Fibroblast of skin of scalp (primary cell): ENCODE measurements at regions not wholly inside any gene's neighbourhood (a gene's known extent, or its start where the extent isn't known, plus 50 kb on each side); places are given as distances from the start of the nearest gene placed in this dataset.

ENCODE experiments used
- DNase-seq: peaks from one replicate; pipeline ENCODE4 v3.0.0-alpha.2; 2013

DNA sequence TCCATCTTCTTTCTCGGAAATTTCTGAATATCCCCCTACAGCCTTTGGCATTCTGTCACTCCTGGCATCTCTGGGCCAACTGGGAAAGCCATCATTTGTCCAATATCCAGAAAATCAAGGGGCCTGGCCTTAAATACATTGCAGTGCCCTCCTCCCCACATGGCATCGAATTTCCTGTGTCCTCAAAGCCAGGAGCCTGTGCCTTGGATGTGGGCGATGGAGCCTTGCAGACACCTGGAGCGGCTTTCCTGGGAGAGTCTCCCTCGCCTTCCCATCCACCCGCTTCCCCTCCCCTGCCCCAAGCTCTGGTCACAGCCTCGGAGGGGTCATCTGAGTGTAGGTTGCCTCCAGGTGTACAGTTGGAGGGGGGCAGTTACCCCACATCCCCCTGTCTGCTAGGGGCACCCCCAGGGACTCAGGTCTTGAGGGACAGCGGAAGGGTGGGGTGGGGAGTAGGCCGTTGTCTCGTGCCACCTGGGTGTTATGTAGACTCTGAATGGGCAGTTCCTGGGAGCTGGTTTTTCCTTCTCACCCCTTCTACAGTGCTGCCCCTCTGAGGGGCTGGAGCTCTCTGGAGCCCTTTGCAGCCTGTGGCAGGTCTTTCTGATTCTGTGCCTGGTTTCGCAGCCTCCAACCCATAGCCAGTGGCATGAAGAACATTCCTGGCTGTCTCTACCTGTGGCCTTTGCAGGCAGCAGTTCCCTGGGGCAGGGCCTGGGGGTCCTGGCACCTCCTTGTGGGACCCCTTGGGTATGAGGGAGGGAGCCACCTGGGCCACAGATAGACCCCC is 239.8 kb downstream of the SEC14L1 start:
- no peak for DNase-seq

DNA sequence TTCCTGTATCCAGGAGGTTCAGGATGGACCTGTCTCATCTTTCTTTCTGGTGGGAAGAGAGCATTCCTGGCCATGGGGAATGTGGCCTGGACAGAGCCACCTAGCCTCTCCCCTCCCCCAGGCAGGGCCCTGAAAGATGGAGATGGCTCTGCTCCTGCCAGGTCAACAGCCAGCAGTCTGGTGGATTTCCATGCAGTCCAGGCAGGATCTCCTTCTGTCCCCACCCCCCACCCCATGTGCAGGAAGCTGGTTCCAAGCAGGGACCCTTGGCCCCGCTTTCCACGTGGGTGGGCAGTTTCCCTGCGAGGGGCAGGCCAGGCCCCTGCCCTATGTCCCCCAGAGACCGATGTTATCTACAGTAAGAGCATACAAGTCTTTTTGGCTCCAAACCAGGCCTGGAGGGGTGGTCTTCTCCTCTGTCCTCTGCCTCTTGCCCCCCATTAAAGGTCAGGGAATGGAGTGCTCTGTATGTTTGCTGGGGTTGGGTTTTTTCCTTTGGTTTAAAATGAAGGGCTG is 240.5 kb downstream of the SEC14L1 start:
- no peak for DNase-seq

DNA sequence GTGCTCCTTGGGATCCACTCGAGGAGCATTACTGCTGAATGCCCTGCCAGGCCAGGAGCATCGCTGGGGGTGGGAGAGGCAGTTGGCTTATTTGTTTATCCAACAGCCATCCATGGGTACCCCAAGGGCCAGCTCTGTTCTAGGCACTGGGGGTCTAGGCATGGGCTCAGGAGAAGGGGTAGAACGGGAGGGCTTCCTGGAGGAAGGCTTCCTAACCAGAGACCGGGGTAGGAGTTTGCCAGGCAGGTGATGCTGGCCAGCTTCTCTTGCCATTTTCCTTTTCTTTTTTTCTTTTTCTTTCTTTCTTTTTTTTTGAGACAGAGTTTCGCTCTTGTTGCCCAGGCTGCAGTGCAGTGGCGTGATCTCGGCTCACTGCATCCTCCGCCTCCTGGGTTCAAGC is 241.0 kb downstream of the SEC14L1 start:
- no peak for DNase-seq

DNA sequence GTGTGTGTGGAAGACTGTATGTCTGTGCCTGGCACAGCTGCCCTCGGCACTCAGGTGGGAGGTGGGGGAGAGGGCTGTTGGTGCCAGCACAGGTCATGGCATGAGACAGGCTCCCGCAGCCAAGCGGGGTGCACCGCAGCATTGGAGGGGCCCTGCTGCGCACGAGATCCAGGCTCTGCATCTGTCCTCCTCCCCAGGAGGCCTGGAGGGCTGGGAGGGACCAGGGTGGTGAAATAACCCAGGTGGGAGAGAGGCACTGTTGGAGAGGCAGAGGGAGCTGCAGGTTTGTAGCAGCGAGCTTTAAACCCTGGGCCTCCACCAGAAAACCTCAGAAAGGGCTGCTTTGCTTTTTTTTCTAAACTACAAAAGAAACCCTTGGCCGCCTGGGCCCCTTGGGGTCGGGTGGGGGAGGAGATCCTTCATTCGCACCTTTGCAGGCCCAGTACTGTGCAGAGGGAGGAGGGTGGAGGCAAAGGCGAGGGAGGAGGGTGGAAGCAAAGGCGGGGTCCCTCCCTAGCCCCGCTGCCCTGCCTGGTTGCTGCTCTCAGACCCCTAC is 241.7 kb downstream of the SEC14L1 start:
- DNase-seq, result no peak

DNA sequence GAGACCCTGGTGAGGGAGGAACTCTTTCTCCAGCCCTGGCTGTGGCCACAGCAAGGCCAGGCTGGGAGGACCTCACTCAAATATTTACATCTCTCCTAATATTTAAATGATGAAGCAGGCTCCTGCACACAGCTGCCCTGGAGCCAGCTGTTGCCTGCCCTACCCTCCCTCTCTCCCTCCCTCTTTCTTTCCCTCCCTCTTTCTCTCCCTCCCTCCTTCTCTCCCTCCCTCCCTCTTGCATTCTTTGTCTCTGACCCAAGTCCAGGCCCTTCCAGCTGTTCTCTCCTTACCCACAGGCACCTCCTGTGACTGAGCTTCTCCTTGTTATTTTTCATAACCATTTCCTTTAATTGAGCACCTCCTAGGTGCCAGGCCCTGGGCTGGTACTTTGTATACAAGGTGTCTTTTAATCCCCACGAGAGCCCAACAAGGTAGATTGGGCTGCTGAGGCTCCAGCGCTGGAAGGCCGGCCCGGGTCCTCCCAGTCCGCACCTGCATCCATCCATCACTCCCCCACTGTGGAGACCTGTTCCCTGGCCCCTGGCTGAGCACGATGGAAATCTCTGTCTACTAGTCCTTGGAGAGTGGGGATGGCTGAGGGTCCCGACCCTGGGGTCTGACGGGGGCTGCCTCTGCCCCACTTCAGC is 242.3 kb downstream of the SEC14L1 start:
- DNase-seq, result peak; percentile 71

DNA sequence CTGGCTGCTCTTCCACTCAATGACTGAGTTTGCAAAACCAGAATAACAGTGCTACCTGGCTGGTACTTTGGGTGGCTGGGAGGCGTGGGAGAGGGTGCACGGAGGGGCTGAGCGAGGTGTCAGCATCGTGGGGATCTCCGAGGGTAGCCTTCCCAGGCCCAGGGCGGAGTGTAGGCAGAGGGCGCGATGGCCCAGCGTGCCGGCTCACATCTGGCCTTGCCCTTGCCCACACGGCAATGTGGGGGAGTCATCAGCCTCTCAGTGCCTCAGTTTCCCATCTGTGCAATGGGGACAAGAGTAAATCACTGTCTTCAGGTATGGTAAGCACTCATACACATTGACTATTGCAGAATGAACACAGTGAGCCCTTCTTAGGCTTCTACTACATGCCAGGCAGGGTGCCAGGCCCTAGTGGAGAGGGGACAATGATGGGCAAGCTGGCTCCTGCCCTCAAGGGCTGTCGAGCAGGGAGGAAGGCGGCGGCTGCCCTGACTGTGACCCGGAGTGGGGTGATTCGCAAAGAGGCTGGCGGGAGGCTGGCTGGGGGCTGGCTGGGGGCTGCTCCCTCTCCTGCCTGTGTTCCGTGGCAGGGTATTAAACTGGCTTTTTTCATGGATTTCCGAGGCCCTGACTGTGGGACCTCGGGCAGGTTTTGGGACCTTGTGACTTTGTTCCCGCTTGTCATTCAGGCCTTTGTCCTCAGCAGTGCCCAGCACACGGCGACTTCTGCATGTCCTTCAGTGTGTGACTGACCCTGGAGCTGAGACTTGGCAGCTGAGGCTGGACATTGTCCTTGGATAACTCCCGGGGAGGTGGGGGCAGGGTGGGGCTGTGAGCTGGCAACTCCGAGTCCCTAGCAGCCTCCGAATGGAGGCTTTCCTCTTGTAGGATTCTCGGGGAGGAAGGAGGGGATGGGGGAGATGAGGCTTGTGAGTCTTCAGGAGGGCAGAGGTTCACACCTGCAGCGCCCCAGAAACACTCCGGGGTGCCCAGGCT is 243.1 kb downstream of the SEC14L1 start:
- no peak for DNase-seq

DNA sequence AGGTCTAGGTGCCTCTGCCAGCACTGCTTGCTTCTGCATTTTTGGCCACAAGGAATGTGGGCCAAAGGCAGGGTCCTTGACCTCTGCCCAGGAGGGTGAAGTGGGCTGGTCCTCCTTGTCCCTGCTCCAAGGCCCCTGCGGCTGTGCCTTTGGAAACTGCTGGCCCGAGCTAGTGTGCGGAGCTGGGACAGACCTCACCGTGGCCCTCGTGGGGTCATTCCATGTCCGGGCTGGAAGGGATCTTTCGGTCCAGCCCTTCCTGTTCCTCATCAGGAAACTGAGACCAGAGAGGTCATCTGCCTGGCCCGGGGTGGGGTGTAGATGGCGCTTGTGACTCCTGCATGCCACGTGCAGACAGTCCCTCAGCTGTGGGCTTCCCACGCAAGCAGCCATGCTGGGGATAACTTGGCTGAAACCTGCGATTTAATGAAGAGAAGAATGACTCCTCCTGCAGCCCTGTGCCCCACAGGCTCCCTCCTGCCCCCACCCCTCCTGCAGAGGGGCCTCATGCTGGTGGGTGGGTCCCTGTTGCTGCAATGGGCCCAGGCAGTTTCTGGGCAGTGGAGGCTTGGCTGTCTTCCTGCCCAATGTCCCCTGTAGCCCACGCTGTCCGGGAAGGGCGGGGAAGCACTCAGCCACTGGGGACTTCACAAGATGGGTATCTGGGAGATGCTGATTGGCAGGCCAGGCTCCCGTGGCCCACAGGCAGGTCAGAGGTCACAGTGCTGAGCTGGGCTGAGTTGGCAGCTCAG is 245.2 kb downstream of the SEC14L1 start:
- no peak for DNase-seq

DNA sequence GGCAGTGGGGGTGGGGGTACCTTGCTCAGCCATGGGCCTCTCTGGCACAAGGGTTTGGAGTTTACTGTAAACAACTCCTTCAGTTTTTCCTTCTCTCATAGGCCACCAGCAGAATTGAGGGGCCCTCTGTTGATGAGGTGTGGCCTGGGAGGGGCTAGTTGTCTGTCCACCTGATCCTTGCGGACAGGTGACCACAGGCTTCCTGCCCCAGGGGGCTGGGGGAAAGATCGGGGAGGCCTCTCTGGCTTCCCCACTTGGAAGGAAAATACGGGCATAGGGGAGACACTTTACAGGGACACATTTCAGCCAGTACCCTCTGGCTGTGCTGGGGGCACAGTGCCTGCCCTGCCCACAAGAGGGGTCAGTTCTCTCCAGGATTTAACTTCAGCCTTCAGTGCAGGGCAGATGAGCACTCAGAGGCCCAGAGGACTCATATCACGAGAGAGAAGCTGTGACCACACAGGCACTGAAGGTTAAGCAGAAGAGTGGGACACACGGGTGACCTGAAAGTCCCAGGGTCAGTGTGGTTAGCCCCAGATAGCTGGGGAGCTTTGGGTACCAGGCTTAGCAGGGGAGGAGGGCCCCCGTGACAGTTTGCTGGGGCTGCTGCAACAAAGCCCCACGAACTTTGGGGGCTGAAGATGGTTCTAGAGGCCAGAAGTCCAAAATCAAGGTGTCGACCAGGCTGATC is 245.9 kb downstream of the SEC14L1 start:
- no peak for DNase-seq

DNA sequence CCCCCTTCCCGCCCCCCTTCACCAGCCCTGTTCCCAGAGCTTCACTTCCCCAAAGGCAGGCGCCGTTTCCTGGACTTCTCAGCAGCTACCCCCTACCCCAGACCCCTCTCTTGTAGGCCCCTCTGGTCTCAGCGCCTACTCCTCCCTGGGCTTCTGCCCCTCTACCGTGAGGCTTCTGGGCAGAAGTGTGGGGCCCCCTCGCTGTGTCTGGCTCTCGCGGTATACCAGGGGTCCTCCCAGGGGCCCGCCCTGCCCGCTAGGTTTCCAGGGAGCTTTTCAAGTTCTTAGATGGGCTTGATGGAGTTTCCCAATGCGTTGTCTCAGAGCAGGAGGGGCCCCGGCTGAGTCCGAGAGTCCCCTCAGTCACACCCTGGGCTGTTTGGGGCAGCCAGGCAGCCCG is 247.1 kb downstream of the SEC14L1 start:
- DNase-seq, result no peak

DNA sequence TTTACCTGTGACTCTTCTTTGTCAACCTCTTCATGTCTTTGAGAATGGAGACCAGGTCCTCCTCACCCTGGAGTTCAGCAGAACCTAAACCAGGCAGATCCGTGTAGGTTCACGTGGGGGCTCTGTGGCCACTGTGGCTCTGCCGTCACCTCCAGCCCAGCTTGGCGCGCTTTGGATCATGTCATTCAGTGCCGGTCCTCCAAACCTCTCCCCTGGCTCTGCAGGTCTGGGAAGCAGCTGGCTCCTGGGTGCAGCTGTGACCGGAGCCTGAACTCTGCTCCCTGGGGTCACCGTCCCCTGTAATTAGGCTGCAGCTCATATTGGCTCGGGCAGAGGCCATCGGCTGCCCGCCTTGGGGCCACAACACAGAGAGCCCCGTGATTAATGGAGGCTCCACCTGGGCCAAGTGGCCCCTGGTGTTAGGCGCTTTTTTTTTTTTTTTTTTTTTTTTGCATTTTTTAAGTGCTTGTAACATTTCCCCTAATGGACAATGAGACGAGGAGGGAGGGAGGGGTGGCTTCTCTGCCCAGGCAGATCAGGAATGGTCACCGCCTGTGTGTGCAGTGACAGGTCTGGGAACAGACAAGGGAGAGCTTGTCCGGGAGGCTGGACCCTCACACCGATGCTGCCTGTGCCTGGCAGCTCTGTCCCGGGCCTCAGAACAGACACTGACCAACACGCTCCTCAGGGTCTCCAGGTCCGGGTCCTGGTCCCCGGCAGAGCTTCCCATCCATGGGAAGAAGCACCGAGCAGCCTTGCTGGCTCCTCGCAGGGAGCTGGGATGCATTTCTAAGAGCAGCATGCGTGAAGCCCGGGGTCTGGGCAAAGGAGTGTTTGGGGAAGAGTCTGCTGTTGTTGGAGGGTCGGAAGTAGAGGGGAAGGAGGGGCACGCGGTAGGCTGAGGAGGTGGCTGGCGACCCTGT is 247.9 kb downstream of the SEC14L1 start:
- DNase-seq, result no peak

DNA sequence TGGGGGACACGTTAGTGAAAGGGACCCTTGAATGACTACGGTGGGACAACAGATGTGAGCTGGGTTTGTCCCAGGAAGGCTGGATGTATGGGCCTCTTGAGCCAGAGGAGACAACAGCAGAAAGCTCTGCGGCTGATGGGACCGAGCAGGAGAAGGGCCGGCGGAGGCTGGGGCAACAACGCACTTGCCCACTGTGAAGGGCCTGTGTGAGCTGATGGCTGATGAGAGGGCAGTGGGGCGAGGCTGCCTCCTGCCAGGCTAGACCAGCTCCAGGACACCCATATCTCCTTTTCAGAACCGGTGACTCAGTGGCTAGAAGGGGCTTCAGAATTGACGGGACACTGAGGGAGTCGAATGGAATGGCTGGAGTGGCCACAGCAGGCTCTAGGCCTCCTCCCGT is 250.1 kb downstream of the SEC14L1 start:
- no peak for DNase-seq

DNA sequence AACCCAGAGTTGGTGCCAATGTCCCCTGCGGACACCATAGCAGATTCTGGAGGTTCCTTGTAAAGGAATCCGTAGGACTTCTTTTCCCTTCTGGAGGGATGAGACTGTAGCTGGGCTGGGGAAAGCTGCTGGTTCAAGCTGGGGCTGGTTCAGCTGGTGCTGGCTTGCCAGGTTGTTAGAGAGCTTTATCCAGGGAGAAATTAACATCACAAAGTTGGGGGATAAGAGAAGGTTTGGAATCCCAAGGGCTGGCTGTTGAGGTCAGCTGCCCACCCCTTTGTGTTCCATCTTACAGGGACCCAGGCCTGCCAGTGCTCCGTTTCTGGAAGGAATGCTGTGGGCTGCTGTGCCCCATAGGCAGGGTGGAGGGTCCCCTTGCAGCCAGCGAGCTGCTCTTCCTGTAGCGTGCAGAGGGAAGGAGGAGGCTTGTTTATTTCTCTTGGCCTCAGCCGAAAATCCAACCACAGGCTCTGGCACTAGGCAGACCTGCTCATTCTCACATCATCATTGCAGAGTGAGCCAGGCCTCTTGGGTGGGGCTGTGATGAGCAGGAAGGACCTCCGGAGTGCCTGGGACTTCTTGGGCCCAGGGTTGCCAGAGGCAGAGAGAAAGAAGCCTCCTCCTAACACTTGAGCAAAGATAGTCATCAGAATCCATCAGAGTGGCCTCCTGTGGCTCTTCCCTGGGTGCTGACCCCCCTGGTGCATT is 251.1 kb downstream of the SEC14L1 start:
- DNase-seq, result peak; percentile 99

DNA sequence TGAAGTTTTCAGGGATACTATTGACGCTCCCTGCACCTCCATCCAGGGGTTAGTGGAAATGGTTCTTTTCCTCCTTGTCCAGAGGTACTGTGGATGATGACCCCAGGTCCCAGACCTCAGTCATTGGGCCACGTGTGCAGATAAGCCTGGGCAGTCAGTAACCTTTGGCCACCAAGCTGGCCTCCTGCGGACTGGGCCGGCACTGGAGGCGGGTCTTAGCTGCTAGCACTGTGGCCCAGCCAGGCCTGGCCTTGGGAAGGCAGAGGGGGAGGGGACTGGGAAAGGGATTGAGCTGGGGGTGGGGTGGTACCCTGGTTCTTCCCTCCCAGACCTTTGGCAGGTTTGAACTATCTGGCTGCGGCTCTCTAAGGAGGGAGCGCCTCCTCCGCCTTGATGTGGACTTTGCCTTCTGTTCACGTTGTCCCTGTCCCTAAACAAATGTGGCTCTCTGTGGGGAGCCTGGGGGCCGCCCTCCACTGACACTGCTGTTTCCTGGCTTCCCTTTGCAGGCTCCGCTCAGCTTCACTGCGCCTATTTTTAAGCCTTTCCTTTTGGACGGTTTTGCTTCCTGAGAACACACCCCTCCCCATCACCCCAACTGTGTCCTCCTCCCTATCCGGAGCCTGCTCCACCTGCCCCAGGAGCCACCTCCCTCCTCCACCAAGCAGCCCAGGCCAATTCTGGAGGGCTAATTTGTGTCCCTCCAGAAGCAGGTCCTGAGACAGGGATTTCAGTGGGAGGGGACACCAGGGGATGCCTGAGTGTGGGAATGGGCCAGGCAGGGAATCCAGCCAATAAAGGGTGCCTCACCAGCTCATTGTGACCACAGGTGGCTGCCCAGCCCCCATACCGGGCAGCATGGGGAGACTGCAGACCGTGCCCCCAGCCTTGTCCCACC is 251.9 kb downstream of the SEC14L1 start:
- DNase-seq, result peak; percentile 42

DNA sequence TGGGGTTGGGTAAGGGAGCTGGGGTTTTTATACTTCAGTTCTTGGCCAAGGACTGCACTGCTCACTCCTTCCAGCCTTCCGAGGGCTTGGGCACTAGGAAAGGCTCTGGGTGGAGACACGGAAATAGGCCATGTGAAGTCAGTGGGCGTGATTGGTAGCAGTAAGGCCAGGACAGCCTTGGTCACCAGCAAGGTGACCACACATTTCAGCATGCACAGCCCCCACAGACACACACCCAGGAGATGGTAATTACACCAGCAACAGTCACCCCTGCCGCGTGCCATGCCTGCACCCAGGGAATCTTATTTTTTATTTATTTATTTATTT is 252.5 kb downstream of the SEC14L1 start:
- no peak for DNase-seq

DNA sequence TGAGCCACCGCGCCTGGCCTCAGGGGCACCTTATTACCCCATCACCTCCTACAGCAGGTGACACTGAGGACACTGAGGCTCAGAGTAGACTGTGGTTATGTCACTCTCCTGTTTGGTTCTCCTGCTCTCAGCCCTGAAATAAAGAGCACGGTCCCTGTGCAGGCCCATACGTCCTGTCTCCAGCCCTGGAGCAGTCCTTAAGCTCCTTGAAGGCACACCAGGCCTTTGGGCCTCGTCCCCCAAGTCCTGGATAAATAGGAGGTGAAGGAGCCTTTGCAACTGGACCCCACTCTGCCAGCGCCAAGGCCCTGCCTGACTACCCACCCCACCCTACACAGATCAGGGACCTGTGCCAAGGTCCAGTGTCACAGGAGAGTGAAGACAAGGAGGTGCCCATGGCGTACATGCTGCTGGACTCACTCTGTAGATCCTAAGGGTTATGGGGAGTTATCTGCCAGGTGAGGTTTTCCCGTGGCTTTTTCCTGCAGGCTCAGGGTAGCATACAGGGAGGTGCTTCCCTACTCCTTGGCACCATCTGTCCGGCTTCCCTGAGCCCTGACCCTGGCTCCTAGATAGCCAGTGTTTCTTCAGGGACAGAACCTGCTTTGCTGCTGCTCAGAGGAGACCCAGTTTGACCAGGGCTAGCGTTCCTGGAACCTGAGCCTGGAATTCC is 253.2 kb downstream of the SEC14L1 start:
- DNase-seq, result no peak

DNA sequence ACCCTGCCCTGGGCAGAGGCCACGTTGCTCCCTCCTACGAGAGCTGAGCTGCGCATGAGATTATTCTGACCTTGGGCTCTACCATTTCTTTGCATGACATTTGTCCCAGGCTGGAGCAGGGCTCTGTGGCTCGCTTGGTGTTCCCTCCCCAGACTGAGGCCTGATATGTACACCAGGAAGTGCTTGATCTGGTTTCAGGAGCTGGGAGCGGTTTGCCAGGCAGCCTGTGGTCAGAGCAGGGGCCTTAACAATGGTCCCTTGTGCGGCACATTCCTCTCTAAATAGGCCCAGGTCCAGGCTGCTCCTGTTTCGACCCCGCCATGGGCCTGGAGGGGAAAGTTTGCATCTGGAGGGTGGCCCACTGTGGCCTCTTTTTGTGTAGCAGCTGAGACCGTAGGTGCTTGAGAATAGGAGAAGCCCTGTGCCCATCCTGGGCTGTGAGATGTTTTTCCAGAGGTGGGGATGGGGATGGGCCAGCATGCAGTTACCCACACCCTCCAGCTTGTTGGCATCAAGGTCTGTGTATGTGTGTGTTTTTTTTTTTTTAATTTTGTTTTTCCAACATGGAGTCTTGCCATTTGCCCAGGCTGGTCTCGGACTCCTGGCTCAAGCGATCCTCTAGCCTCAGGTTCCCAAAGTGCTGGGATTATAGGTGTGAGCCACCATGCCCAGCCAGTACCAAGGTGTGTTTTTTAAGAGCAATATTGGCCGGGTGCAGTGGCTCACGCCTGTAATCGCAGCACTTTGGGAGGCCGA is 253.9 kb downstream of the SEC14L1 start:
- peak; percentile 40 for DNase-seq

DNA sequence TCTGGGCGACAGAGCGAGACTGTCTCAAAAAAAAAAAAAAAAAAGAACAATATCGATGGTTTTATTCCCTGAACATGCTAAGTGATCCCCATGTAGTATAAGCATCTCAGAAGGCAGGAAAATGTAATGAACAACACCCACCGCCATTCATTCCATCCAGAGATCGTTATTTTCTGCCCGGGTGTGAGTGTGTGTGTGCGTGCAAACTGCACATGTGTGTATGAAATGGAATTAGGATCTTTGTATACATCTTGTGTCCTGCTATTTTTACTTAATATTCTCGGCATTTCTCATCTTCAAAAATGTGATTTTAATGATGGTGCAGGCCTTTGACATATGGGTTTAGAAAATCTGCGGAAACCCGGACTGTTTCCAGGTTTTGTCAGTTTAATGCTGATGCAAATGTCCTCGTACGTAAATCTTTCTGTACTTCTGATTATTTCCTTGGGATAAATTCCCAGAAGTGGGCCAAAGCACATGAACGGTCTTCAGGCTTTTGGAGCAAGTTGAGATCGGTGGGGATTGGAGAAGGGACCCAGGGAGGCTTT is 254.8 kb downstream of the SEC14L1 start:
- peak; percentile 48 for DNase-seq
